SK-N-SH treated with all-trans-retinoic acid at 6 μM for 48 hours (cell line): ENCODE measurements at regions not wholly inside any gene's neighbourhood (a gene's known extent, or its start where the extent isn't known, plus 50 kb on each side); places are given as distances from the start of the nearest gene placed in this dataset.

ENCODE experiments used
- ARNTL ChIP-seq: fragments of 450-650 bp; formaldehyde crosslinking; IDR thresholded peaks from 2 replicates; pipeline ENCODE4 v1.5.0; 2020; ENCODE audit warnings: low read depth, mild to moderate bottlenecking, moderate library complexity, borderline replicate concordance
- BACH2 ChIP-seq: fragments of 250-450 bp; sonication (Bioruptor Pico); IDR thresholded peaks from 2 replicates; pipeline ENCODE4 v1.9.0; 2021; ENCODE audit warnings: mild to moderate bottlenecking, borderline replicate concordance
- CREB5 ChIP-seq: fragments of 250-450 bp; sonication (Bioruptor Pico); IDR thresholded peaks from 2 replicates; pipeline ENCODE4 v1.5.1; 2020; ENCODE audit warnings: low read depth, mild to moderate bottlenecking, moderate library complexity
- ESRRG ChIP-seq: fragments of 250-450 bp; sonication (Bioruptor Pico); IDR thresholded peaks from 2 replicates; pipeline ENCODE4 v1.6.1; 2021; ENCODE audit warnings: mild to moderate bottlenecking
- ISL1 ChIP-seq: fragments of 250-450 bp; sonication (Bioruptor Pico); IDR thresholded peaks from 2 replicates; pipeline ENCODE4 v2.1.2; 2022; ENCODE audit warnings: mild to moderate bottlenecking, moderate library complexity
- PATZ1 ChIP-seq: fragments of 250-450 bp; sonication (Bioruptor Pico); IDR thresholded peaks from 2 replicates; pipeline ENCODE4 v1.8.0; 2020; ENCODE audit warnings: mild to moderate bottlenecking, moderate library complexity, borderline replicate concordance
- POU6F1 ChIP-seq: fragments of 250-450 bp; sonication (Bioruptor Pico); IDR thresholded peaks from 2 replicates; pipeline ENCODE4 v1.8.0; 2021; ENCODE audit warnings: low read depth, mild to moderate bottlenecking, moderate library complexity, borderline replicate concordance
- RARB ChIP-seq: fragments of 250-450 bp; sonication (Bioruptor Pico); IDR thresholded peaks from 2 replicates; pipeline ENCODE4 v1.8.0; 2021; ENCODE audit warnings: mild to moderate bottlenecking, moderate library complexity
- SNAI2 ChIP-seq: fragments of 250-450 bp; sonication (Bioruptor Pico); IDR thresholded peaks from 2 replicates; pipeline ENCODE4 v1.5.0; 2020; ENCODE audit warnings: mild to moderate bottlenecking, moderate library complexity
- TCF4 ChIP-seq: fragments of 250-450 bp; sonication (Bioruptor Pico); IDR thresholded peaks from 2 replicates; pipeline ENCODE4 v1.8.0; 2021; ENCODE audit warnings: mild to moderate bottlenecking, moderate library complexity, borderline replicate concordance
- ZC3H10 ChIP-seq: fragments of 250-450 bp; sonication (Bioruptor Pico); IDR thresholded peaks from 2 replicates; pipeline ENCODE4 v1.5.1; 2021; ENCODE audit warnings: mild to moderate bottlenecking, moderate library complexity
- ZFP30 ChIP-seq: fragments of 450-650 bp; formaldehyde crosslinking; IDR thresholded peaks from 2 replicates; pipeline ENCODE4 v1.5.0; 2022; ENCODE audit warnings: mild to moderate bottlenecking, moderate library complexity
- ZNF565 ChIP-seq: fragments of 450-650 bp; formaldehyde crosslinking; conservative IDR thresholded peaks from 2 replicates; pipeline ENCODE4 v1.5.0; 2020; ENCODE audit warnings: low read depth, mild to moderate bottlenecking, moderate library complexity
- ZNF70 ChIP-seq: fragments of 450-650 bp; formaldehyde crosslinking; IDR thresholded peaks from 2 replicates; pipeline ENCODE4 v1.5.0; 2020; ENCODE audit warnings: mild to moderate bottlenecking, moderate library complexity

- TF ChIP-seq RARB (CRISPR knock-in tag) (no peak), POU6F1 (CRISPR knock-in tag) (no peak), ZNF70 (CRISPR knock-in tag) (no peak), CREB5 (CRISPR knock-in tag) (no peak), ISL1 (CRISPR knock-in tag) (no peak), ESRRG (CRISPR knock-in tag) (no peak), PATZ1 (CRISPR knock-in tag) (no peak), ZC3H10 (CRISPR knock-in tag) (no peak), TCF4 (CRISPR knock-in tag) (no peak), ZFP30 (CRISPR knock-in tag) (no peak), ARNTL (no peak), SNAI2 (CRISPR knock-in tag) (no peak), ZNF565 (CRISPR knock-in tag) (no peak), BACH2 (CRISPR knock-in tag) (no peak)
Measured at GRCh38 chr2:123481406-123481805, 543.7 kb upstream of the CNTNAP5 start.
